Mesenchymal stem cell (in vitro differentiated cells and primary cell): ENCODE measurements at regions not wholly inside any gene's neighbourhood (a gene's known extent, or its start where the extent isn't known, plus 50 kb on each side); places are given as distances from the start of the nearest gene placed in this dataset.
"Not testable (repeated sequence)": the region's sequence is repeated elsewhere in the genome, so short reads cannot be mapped to it uniquely, and the experiment has no call there.

Experiments
- DNase-seq: peaks from one replicate; pipeline ENCODE4 v3.0.0-alpha.2; 2013
- H2AFZ ChIP-seq: one replicate; pipeline ENCODE4 v1.6.1; 2013; ENCODE audit warnings: low read depth, mild to moderate bottlenecking, control low read depth, inconsistent platforms, low read length, moderate library complexity
- H2AK5ac ChIP-seq: 2 replicates; pipeline ENCODE4 v1.6.1; 2013; ENCODE audit warnings: low read length, moderate library complexity, mild to moderate bottlenecking, inconsistent platforms; ENCODE audit not compliant: severe bottlenecking
- H2BK120ac ChIP-seq: one replicate; pipeline ENCODE4 v1.6.1; 2013; ENCODE audit warnings: low read depth, mild to moderate bottlenecking, inconsistent platforms, low read length, moderate library complexity
- H2BK12ac ChIP-seq, 2 experiments: one replicate each; pipeline ENCODE4 v1.6.1; 2013; ENCODE audit warnings: inconsistent platforms in 2 of 2, low read length in 2 of 2, mild to moderate bottlenecking in 2 of 2, moderate library complexity in 2 of 2, control low read depth in 1 of 2
- H2BK15ac ChIP-seq: one replicate; pipeline ENCODE4 v1.6.1; 2013; ENCODE audit warnings: mild to moderate bottlenecking, low read depth, inconsistent platforms; ENCODE audit not compliant: poor library complexity, severe bottlenecking
- H2BK5ac ChIP-seq: 2 replicates; pipeline ENCODE4 v1.6.1; 2013; ENCODE audit warnings: low read depth, mild to moderate bottlenecking, low read length, control low read depth, inconsistent platforms; ENCODE audit not compliant: poor library complexity, severe bottlenecking
- H3K14ac ChIP-seq, 2 experiments: one replicate each; pipeline ENCODE4 v1.6.1; 2013; ENCODE audit warnings: inconsistent platforms in 2 of 2, low read length in 2 of 2, control low read depth in 1 of 2, mild to moderate bottlenecking in 1 of 2, moderate library complexity in 1 of 2
- H3K18ac ChIP-seq, 2 experiments: one replicate each; pipeline ENCODE4 v1.6.1; 2013; ENCODE audit warnings: inconsistent platforms in 2 of 2, low read length in 2 of 2, control low read depth in 1 of 2, low read depth in 1 of 2, mild to moderate bottlenecking in 1 of 2
- H3K23ac ChIP-seq, 2 experiments: one replicate each; pipeline ENCODE4 v1.6.1; 2013; ENCODE audit warnings: inconsistent platforms in 2 of 2, low read length in 2 of 2, mild to moderate bottlenecking in 2 of 2, moderate library complexity in 2 of 2, control low read depth in 1 of 2
- H3K27ac ChIP-seq: 2 replicates; pipeline ENCODE4 v1.5.1; 2013; ENCODE audit warnings: mild to moderate bottlenecking, moderate library complexity, low read length, control low read depth, inconsistent platforms; ENCODE audit not compliant: poor library complexity, severe bottlenecking
- H3K27me3 ChIP-seq, 2 experiments: 2 replicates each; pipeline versions ENCODE4 v1.6.1 to v1.7.0; 2013; ENCODE audit warnings: low read length in 2 of 2, mild to moderate bottlenecking in 2 of 2, moderate library complexity in 2 of 2, control low read depth in 1 of 2, inconsistent platforms in 1 of 2; ENCODE audit not compliant: control insufficient read depth in 1 of 2, insufficient read depth in 1 of 2
- H3K36me3 ChIP-seq, 2 experiments: 2 replicates each; pipeline versions ENCODE4 v1.6.1 to v1.7.0; 2013; ENCODE audit warnings: low read length in 2 of 2, control low read depth in 1 of 2, inconsistent platforms in 1 of 2, low read depth in 1 of 2, mild to moderate bottlenecking in 1 of 2; ENCODE audit not compliant: insufficient read depth in 2 of 2, control insufficient read depth in 1 of 2
- H3K4ac ChIP-seq, 2 experiments: one replicate each; pipeline ENCODE4 v1.6.1; 2013; ENCODE audit warnings: inconsistent platforms in 2 of 2, low read length in 2 of 2, mild to moderate bottlenecking in 2 of 2, moderate library complexity in 2 of 2, control low read depth in 1 of 2, low read depth in 1 of 2
- H3K4me1 ChIP-seq: 2 replicates; pipeline ENCODE4 v1.6.1; 2013; ENCODE audit warnings: low read depth, low read length, control low read depth; ENCODE audit not compliant: control insufficient read depth, insufficient read depth
- H3K4me2 ChIP-seq: 2 replicates; pipeline ENCODE4 v1.6.1; 2013; ENCODE audit warnings: low read length, mild to moderate bottlenecking, inconsistent platforms; ENCODE audit not compliant: poor library complexity, severe bottlenecking
- H3K4me3 ChIP-seq, 2 experiments: 2 replicates each; pipeline versions ENCODE4 v1.5.1 to v1.7.0; 2013; ENCODE audit warnings: low read length in 2 of 2, mild to moderate bottlenecking in 2 of 2, control low read depth in 1 of 2, low read depth in 1 of 2; ENCODE audit not compliant: insufficient read depth in 1 of 2
- H3K79me1 ChIP-seq: replicated peaks from 2 replicates; pipeline ENCODE4 v1.6.1; 2013; ENCODE audit warnings: mild to moderate bottlenecking, control low read depth, low read length, inconsistent platforms; ENCODE audit not compliant: poor library complexity, severe bottlenecking
- H3K9ac ChIP-seq: 2 replicates; pipeline ENCODE4 v1.7.0; 2013; ENCODE audit warnings: mild to moderate bottlenecking, low read length, moderate library complexity
- H3K9me3 ChIP-seq: 2 replicates; pipeline ENCODE4 v1.7.0; 2013; ENCODE audit warnings: mild to moderate bottlenecking, low read length; ENCODE audit not compliant: control insufficient read depth
- H4K8ac ChIP-seq: one replicate; pipeline ENCODE4 v1.6.1; 2013; ENCODE audit warnings: inconsistent platforms, mild to moderate bottlenecking, low read length, moderate library complexity
- H4K91ac ChIP-seq: one replicate; pipeline ENCODE4 v1.6.1; 2013; ENCODE audit warnings: mild to moderate bottlenecking, low read length, inconsistent platforms
- WGBS: methylation state at CpG from one replicate; pipeline ENCODE4 v1.1.7; 2013; ENCODE audit warnings: mixed read lengths; 5-methylcytosine and 5-hydroxymethylcytosine counted together

DNA sequence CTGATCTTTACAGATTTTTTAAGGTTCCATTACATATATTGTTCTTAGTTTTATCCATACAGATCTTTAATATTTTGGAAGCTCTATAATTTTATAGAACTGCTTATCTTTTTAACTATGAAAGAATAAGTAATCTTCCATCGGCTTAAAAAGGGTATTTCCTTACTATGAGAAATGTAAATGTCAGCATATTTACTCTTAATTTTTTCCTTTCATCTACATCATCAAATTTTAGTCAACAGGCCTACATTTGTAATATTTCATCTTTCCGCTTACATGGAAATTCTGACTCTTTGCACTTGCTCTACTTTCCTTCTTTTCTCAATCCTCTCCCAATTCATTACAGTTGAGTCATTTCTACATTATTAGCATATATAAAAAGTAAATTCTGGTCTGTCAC, 111.3 kb upstream of the GOLGA6L6 start:
- 92% methylated on average over 2 of the region's 2 CpGs for WGBS
- no peak overlapping the region for H2AFZ ChIP-seq
- H3K9me3 ChIP-seq, result no peaks in the 10 kb centered on the region
- H3K36me3 ChIP-seq, result no peaks in the 10 kb centered on the region
- no peaks in the 10 kb centered on the region for H3K4me1 ChIP-seq
- H3K18ac ChIP-seq, result no peak overlapping the region
- H4K91ac ChIP-seq, result no peak overlapping the region
- H3K23ac ChIP-seq, result no peak overlapping the region
- no peak overlapping the region for H3K27ac ChIP-seq
- no peak overlapping the region for H2BK5ac ChIP-seq
- H3K4me3 ChIP-seq, result no peak overlapping the region
- DNase-seq, result no peak
- H3K9ac ChIP-seq, result no peak overlapping the region
- H2AK5ac ChIP-seq, result no peak overlapping the region
- H3K27me3 ChIP-seq, result no peaks in the 10 kb centered on the region
- H3K79me1 ChIP-seq, result no peaks in the 10 kb centered on the region
- no peak overlapping the region for H4K8ac ChIP-seq
- H2BK12ac ChIP-seq, result no peak overlapping the region
- H3K14ac ChIP-seq, result no peak overlapping the region
- H3K4me2 ChIP-seq, result no peak overlapping the region
- no peak overlapping the region for H2BK120ac ChIP-seq
- no peak overlapping the region for H3K4ac ChIP-seq
- H2BK15ac ChIP-seq, result no peak overlapping the region

DNA sequence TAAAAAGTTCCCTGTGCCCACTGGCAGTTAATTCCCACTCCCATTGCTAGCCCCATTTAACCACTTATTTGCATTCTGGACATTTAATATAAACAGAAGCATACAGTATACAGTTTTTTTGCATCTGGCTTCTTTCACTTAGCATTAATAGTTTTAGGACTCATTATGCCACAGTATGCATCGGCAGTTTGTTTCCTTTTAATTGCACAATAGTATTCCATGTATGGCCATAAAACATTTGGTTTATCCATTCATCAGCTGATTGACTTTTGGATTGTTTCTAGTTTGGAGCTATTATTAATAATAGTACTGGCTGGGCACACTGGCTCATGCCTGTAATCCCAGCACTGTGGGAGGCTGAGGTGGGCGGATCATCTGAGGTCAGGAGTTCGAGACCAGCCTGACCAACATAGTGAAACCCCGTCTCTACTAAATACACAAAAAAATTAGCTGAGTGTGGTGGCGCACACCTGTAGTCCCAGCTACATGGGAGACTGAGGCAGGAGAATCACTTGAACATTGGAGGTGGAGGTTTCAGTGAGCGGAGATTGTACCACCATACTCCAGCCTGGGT, 106.9 kb upstream of the GOLGA6L6 start:
- H3K9ac ChIP-seq, H3K4me1 ChIP-seq, H3K4me3 ChIP-seq, H3K4ac ChIP-seq, H3K23ac ChIP-seq, H3K79me1 ChIP-seq, H2BK5ac ChIP-seq, H2BK120ac ChIP-seq, H3K27me3 ChIP-seq, DNase-seq, H2BK12ac ChIP-seq, H3K27ac ChIP-seq, H3K14ac ChIP-seq, H4K91ac ChIP-seq, H2BK15ac ChIP-seq, H4K8ac ChIP-seq, H2AFZ ChIP-seq, H3K9me3 ChIP-seq, H2AK5ac ChIP-seq, H3K4me2 ChIP-seq, H3K36me3 ChIP-seq, H3K18ac ChIP-seq: not testable (repeated sequence)
- 74% methylated on average over 4 of the region's 6 CpGs for WGBS

DNA sequence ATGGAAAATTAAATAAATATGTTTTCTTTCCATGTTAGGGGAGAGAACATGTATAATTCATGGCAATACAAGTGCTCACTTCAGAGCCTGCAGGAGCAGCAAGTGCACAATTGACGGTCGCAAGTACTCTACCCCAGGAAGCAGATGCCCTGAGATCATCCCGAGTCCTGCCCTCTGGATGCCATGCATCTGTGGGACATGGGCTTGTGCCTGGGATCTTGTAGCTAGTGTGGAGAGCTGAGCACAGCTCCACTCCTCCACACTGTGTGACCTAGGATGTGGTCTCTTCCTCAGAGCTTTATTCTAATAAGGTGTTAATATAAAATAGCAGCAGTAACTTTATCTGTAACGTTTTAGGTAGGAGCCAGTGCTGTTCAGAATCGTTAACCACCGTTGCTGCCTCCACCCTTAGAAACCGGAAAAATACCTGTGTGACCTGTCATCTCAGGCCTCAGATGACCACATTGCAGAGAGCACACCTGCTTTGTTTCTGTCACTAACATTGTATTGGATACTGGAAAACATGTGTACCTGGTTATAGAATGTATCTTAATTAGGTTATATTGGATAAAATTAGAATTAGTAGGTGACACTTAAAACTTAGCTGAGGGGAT, 105.0 kb upstream of the GOLGA6L6 start:
- Histone ChIP-seq H2AFZ (no peak overlapping the region), H3K14ac (no peak overlapping the region), H2BK120ac (no peak overlapping the region), H3K4me1 (no peaks in the 10 kb centered on the region), H4K8ac (no peak overlapping the region), H3K27me3 (peaks cover 0 to 17% of the 10 kb centered on the region in 2 experiments), H2BK5ac (no peak overlapping the region), H4K91ac (no peak overlapping the region), H3K4me3 (no peak overlapping the region), H3K4me2 (no peak overlapping the region), H3K9ac (no peak overlapping the region), H3K9me3 (no peaks in the 10 kb centered on the region), H2BK15ac (no peak overlapping the region), H3K4ac (no peak overlapping the region), H3K79me1 (no peaks in the 10 kb centered on the region), H2AK5ac (no peak overlapping the region), H2BK12ac (no peak overlapping the region), H3K23ac (no peak overlapping the region), H3K18ac (no peak overlapping the region), H3K36me3 (no peaks in the 10 kb centered on the region), H3K27ac (no peak overlapping the region)
- 72% methylated on average over 7 of the region's 7 CpGs for WGBS
- DNase-seq, result no peak

GRCh38 chr15:20645956-20646355, 104.4 kb upstream of the GOLGA6L6 start:
- no peak for DNase-seq
- no peak overlapping the region for H3K4me3 ChIP-seq
- H3K4ac ChIP-seq, result no peak overlapping the region
- no peak overlapping the region for H2BK5ac ChIP-seq
- H3K79me1 ChIP-seq, result no peaks in the 10 kb centered on the region
- H3K14ac ChIP-seq, result no peak overlapping the region
- no peak overlapping the region for H3K23ac ChIP-seq
- H3K9me3 ChIP-seq, result no peaks in the 10 kb centered on the region
- no peak overlapping the region for H4K91ac ChIP-seq
- H2BK15ac ChIP-seq, result no peak overlapping the region
- no peak overlapping the region for H2BK12ac ChIP-seq
- H3K27ac ChIP-seq, result no peak overlapping the region
- no peak overlapping the region for H2BK120ac ChIP-seq
- no peak overlapping the region for H3K9ac ChIP-seq
- no peaks in the 10 kb centered on the region for H3K4me1 ChIP-seq
- H3K27me3 ChIP-seq, result peaks cover 0 to 17% of the 10 kb centered on the region in 2 experiments
- H2AFZ ChIP-seq, result no peak overlapping the region
- H4K8ac ChIP-seq, result no peak overlapping the region
- H3K4me2 ChIP-seq, result peak overlapping the region; percentile 14
- no peak overlapping the region for H3K18ac ChIP-seq
- no peaks in the 10 kb centered on the region for H3K36me3 ChIP-seq
- H2AK5ac ChIP-seq, result no peak overlapping the region
- 57% methylated on average over 5 of the region's 5 CpGs for WGBS
